A549 (cell line): ENCODE measurements at regions not wholly inside any gene's neighbourhood (a gene's known extent, or its start where the extent isn't known, plus 50 kb on each side); places are given as distances from the start of the nearest gene placed in this dataset.

ENCODE experiments used
- CHD4 ChIP-seq: fragments of 200-600 bp; sonication (generic); IDR thresholded peaks from 2 replicates; pipeline ENCODE4 v1.6.1; 2016; ENCODE audit warnings: antibody characterized with exemption, mild to moderate bottlenecking, borderline replicate concordance
- CTCF ChIP-seq: fragments of >200 bp; sonication (Bioruptor Twin); formaldehyde crosslinking; IDR thresholded peaks from 3 replicates; pipeline ENCODE4 v1.5.1; 2016
- EP300 ChIP-seq, 2 experiments: fragments of >200 bp; sonication (Bioruptor Twin); formaldehyde crosslinking; IDR thresholded peaks; 2 replicates in 1 of 2; 3 replicates in 1 of 2; pipeline ENCODE4 v1.6.1; 2016 to 2017
- MAX ChIP-seq: IDR thresholded peaks from 2 replicates; pipeline ENCODE4 v1.6.1; 2012
- POLR2A ChIP-seq: IDR thresholded peaks from 2 replicates; pipeline ENCODE4 v1.6.1; 2012; ENCODE audit warnings: mild to moderate bottlenecking, low read length
- RFX5 ChIP-seq: fragments of 450-650 bp; IDR thresholded peaks from 2 replicates; pipeline ENCODE4 v1.7.1; 2014; ENCODE audit warnings: antibody characterized with exemption, mild to moderate bottlenecking, moderate library complexity
- ZSCAN20 ChIP-seq: fragments of 250-450 bp; sonication (Bioruptor Pico); IDR thresholded peaks from 2 replicates; pipeline ENCODE4 v1.8.0; 2022; ENCODE audit warnings: mild to moderate bottlenecking, moderate library complexity

GRCh38 chr20:11849270-11849915, 68.3 kb upstream of the BTBD3 start:
- TF ChIP-seq CTCF = no peak
- no peak for TF ChIP-seq ZSCAN20
- TF ChIP-seq POLR2A = no peak
- no peak for TF ChIP-seq RFX5
- TF ChIP-seq CHD4 = no peak
- no peak for TF ChIP-seq EP300 (IDR thresholded peaks at IDR 0.05)
- no peak for TF ChIP-seq MAX
